ENCODE measurements at regions not wholly inside any gene's neighbourhood (a gene's known extent, or its start where the extent isn't known, plus 50 kb on each side); places are given as distances from the start of the nearest gene placed in this dataset.

DNA sequence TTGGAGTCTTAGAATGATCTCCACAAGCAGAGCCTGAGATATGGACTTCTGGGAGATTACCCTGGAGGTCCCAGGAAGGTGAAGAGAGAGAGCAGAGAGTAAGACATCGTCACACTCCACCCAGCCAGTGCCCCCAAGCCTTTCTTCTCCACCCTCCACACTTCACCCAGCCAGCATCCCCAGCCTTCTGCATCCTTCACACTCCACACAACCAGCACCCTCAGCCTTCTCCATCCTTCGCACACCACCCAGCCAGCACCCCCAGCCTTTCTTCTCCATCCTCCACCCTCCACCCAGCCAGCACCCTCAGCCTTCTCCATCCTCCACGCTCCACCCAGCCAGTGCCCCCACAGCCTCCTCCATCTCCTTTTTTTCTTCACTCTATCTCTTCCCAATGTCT lies 603.9 kb upstream of the B3GAT1 start:
- TF ChIP-seq, protein P1, sequence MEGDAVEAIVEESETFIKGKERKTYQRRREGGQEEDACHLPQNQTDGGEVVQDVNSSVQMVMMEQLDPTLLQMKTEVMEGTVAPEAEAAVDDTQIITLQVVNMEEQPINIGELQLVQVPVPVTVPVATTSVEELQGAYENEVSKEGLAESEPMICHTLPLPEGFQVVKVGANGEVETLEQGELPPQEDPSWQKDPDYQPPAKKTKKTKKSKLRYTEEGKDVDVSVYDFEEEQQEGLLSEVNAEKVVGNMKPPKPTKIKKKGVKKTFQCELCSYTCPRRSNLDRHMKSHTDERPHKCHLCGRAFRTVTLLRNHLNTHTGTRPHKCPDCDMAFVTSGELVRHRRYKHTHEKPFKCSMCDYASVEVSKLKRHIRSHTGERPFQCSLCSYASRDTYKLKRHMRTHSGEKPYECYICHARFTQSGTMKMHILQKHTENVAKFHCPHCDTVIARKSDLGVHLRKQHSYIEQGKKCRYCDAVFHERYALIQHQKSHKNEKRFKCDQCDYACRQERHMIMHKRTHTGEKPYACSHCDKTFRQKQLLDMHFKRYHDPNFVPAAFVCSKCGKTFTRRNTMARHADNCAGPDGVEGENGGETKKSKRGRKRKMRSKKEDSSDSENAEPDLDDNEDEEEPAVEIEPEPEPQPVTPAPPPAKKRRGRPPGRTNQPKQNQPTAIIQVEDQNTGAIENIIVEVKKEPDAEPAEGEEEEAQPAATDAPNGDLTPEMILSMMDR (IDR thresholded peaks at IDR 0.05) = no peak
- TF ChIP-seq EZH2 (IDR thresholded peaks at IDR 0.05) (no peak), EZH2phosphoT487 (IDR thresholded peaks at IDR 0.05) (no peak)
